IMR-90 (cell line): ENCODE measurements at regions not wholly inside any gene's neighbourhood (a gene's known extent, or its start where the extent isn't known, plus 50 kb on each side); places are given as distances from the start of the nearest gene placed in this dataset.

Source experiments
- BHLHE40 ChIP-seq: fragments of 150-350 bp; IDR thresholded peaks from 2 replicates; pipeline ENCODE4 v1.6.1; 2016; ENCODE audit warnings: mild to moderate bottlenecking, low read depth, low read length
- MXI1 ChIP-seq: IDR thresholded peaks from 2 replicates; pipeline ENCODE4 v1.6.1; 2012; ENCODE audit warnings: low read depth, mild to moderate bottlenecking, low read length, moderate library complexity, borderline replicate concordance
- POLR2A ChIP-seq: IDR thresholded peaks from 2 replicates; pipeline ENCODE4 v1.6.1; 2012; ENCODE audit warnings: mild to moderate bottlenecking, low read depth, low read length
- RFX5 ChIP-seq: IDR thresholded peaks from 2 replicates; pipeline ENCODE4 v1.8.0; 2012; ENCODE audit warnings: low read depth, mild to moderate bottlenecking, low read length, moderate library complexity
- TF ChIP-seq, protein P1 (sequence below): fragments of 150-350 bp; IDR thresholded peaks from 2 replicates; pipeline ENCODE4 v1.6.1; 2016; ENCODE audit warnings: low read depth, mild to moderate bottlenecking, low read length, moderate library complexity, borderline replicate concordance
- TF ChIP-seq, protein P2 (sequence below): conservative IDR thresholded peaks from 2 replicates; pipeline ENCODE4 v1.5.1; 2012; ENCODE audit warnings: mild to moderate bottlenecking, low read depth, low read length, improper control_type of control experiment
- TF ChIP-seq, protein P3 (sequence below): fragments of 150-350 bp; IDR thresholded peaks from 2 replicates; pipeline ENCODE4 v1.6.1; 2017; ENCODE audit warnings: mild to moderate bottlenecking, antibody characterized with exemption, low read length, low read depth

DNA sequence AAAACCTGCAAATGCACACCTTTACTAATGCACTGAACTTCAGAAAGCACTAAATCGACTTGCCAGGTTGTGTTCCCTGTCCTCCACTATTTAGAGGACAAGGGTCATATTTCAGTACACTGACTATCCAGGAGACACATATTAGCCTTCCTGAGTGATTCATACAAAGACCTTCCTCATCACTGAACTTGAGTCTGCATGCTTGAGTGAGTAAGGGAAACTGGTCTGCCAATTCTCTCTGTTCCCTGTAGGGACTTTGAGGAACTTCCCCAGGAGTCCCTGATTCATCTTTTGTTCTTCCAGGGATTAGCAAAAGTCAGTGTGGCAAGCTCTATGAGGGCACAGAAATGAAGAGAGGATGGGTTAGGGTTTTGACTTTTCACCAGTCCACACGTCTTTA is 565.9 kb downstream of the PDCD6IP start:
- TF ChIP-seq RFX5: no peak
- TF ChIP-seq POLR2A: no peak
- TF ChIP-seq, protein P1, sequence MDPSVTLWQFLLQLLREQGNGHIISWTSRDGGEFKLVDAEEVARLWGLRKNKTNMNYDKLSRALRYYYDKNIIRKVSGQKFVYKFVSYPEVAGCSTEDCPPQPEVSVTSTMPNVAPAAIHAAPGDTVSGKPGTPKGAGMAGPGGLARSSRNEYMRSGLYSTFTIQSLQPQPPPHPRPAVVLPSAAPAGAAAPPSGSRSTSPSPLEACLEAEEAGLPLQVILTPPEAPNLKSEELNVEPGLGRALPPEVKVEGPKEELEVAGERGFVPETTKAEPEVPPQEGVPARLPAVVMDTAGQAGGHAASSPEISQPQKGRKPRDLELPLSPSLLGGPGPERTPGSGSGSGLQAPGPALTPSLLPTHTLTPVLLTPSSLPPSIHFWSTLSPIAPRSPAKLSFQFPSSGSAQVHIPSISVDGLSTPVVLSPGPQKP: no peak
- no peak for TF ChIP-seq BHLHE40
- TF ChIP-seq, protein P2, sequence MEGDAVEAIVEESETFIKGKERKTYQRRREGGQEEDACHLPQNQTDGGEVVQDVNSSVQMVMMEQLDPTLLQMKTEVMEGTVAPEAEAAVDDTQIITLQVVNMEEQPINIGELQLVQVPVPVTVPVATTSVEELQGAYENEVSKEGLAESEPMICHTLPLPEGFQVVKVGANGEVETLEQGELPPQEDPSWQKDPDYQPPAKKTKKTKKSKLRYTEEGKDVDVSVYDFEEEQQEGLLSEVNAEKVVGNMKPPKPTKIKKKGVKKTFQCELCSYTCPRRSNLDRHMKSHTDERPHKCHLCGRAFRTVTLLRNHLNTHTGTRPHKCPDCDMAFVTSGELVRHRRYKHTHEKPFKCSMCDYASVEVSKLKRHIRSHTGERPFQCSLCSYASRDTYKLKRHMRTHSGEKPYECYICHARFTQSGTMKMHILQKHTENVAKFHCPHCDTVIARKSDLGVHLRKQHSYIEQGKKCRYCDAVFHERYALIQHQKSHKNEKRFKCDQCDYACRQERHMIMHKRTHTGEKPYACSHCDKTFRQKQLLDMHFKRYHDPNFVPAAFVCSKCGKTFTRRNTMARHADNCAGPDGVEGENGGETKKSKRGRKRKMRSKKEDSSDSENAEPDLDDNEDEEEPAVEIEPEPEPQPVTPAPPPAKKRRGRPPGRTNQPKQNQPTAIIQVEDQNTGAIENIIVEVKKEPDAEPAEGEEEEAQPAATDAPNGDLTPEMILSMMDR: no peak
- no peak for TF ChIP-seq MXI1
- TF ChIP-seq, protein P3, sequence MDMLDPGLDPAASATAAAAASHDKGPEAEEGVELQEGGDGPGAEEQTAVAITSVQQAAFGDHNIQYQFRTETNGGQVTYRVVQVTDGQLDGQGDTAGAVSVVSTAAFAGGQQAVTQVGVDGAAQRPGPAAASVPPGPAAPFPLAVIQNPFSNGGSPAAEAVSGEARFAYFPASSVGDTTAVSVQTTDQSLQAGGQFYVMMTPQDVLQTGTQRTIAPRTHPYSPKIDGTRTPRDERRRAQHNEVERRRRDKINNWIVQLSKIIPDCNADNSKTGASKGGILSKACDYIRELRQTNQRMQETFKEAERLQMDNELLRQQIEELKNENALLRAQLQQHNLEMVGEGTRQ: no peak
